ENCODE measurements at regions not wholly inside any gene's neighbourhood (a gene's known extent, or its start where the extent isn't known, plus 50 kb on each side); places are given as distances from the start of the nearest gene placed in this dataset.

- no peak for DNase-seq (ENCODE audit: low read depth in 1 of 2, low spot score in 1 of 2)
- H3K27ac ChIP-seq (replicated peaks), result no peak overlapping the region
- no peak for TF ChIP-seq POLR2AphosphoS5 (IDR thresholded peaks at IDR 0.05; ENCODE audit: low read depth)
- no peak for TF ChIP-seq REST (IDR thresholded peaks at IDR 0.05; ENCODE audit: insufficient replicate concordance, low read depth)
- TF ChIP-seq CTCF (IDR thresholded peaks at IDR 0.05; ENCODE audit: insufficient read depth, low read length), result no peak
- no peak for TF ChIP-seq GABPA (IDR thresholded peaks at IDR 0.05; ENCODE audit: low read depth)
- no peak for TF ChIP-seq SPI1 (IDR thresholded peaks at IDR 0.05; ENCODE audit: borderline replicate concordance, low read depth)
Measured at GRCh38 chr13:39209731-39210531, 171.7 kb downstream of the NHLRC3 start.

GRCh38 chr13:39210961-39211534 lies 172.8 kb downstream of the NHLRC3 start:
- H3K27me3 ChIP-seq (ENCODE audit: insufficient read depth, poor library complexity, severe bottlenecking), result no peaks in the 10 kb centered on the region
- H3K27ac ChIP-seq (replicated peaks), result no peak overlapping the region
- DNase-seq (ENCODE audit: low read depth in 1 of 2, low spot score in 1 of 2), result no peak
- no peak overlapping the region for H3K4me3 ChIP-seq (replicated peaks; ENCODE audit: insufficient read depth, low read length)
- no peak for TF ChIP-seq POLR2AphosphoS5 (IDR thresholded peaks at IDR 0.05; ENCODE audit: low read depth)
- no peak for TF ChIP-seq SPI1 (IDR thresholded peaks at IDR 0.05; ENCODE audit: borderline replicate concordance, low read depth)
- no peak for TF ChIP-seq REST (IDR thresholded peaks at IDR 0.05; ENCODE audit: insufficient replicate concordance, low read depth)
- no peak for TF ChIP-seq CTCF (IDR thresholded peaks at IDR 0.05; ENCODE audit: insufficient read depth, low read length)
- no peak for TF ChIP-seq GABPA (IDR thresholded peaks at IDR 0.05; ENCODE audit: low read depth)

More at GRCh38 chr13:39209731-39210531, 171.7 kb downstream of the NHLRC3 start:
- H3K27me3 ChIP-seq (ENCODE audit: insufficient read depth, poor library complexity, severe bottlenecking), result no peaks in the 10 kb centered on the region
- H3K4me3 ChIP-seq (replicated peaks; ENCODE audit: insufficient read depth, low read length), result no peak overlapping the region

- Histone ChIP-seq H3K4me3 (replicated peaks; ENCODE audit: insufficient read depth, low read length) (no peak overlapping the region), H3K27me3 (ENCODE audit: insufficient read depth, poor library complexity, severe bottlenecking) (no peaks in the 10 kb centered on the region), H3K27ac (replicated peaks) (no peak overlapping the region)
- no peak for TF ChIP-seq REST (IDR thresholded peaks at IDR 0.05; ENCODE audit: insufficient replicate concordance, low read depth)
- no peak for TF ChIP-seq POLR2AphosphoS5 (IDR thresholded peaks at IDR 0.05; ENCODE audit: low read depth)
- TF ChIP-seq GABPA (IDR thresholded peaks at IDR 0.05; ENCODE audit: low read depth), result no peak
- no peak for TF ChIP-seq SPI1 (IDR thresholded peaks at IDR 0.05; ENCODE audit: borderline replicate concordance, low read depth)
- no peak for TF ChIP-seq CTCF (IDR thresholded peaks at IDR 0.05; ENCODE audit: insufficient read depth, low read length)
- no peak for DNase-seq (ENCODE audit: low read depth in 1 of 2, low spot score in 1 of 2)
Measured at GRCh38 chr13:39215971-39216370, 177.7 kb downstream of the NHLRC3 start.
